Central memory CD8-positive, alpha-beta T cell (primary cell): ENCODE measurements at regions not wholly inside any gene's neighbourhood (a gene's known extent, or its start where the extent isn't known, plus 50 kb on each side); places are given as distances from the start of the nearest gene placed in this dataset.

ENCODE experiments used
- ATAC-seq: fragments of 150-1000 bp; cut with Tn5 transposase; replicated peaks from 2 replicates; pipeline ENCODE4 v1.10.0; 2022; ENCODE audit warnings: mild to moderate bottlenecking, moderate FRiP score, moderate number of reproducible peaks; ENCODE audit not compliant: poor library complexity, severe bottlenecking; ENCODE audit errors: extremely low read depth
- DNase-seq, 2 donors: peaks; one replicate each; pipeline ENCODE4 v3.0.0; 2021; ENCODE audit warnings: low spot score in 2 of 2
- H3K27ac Mint-ChIP-seq: one replicate; pipeline ENCODE4 v1.8.0; 2022; ENCODE audit warnings: low read depth, mild to moderate bottlenecking, moderate library complexity, mixed read lengths
- H3K27me3 Mint-ChIP-seq: one replicate; pipeline ENCODE4 v1.8.0; 2022; ENCODE audit warnings: mixed read lengths
- H3K36me3 Mint-ChIP-seq: one replicate; pipeline ENCODE4 v1.8.0; 2022; ENCODE audit warnings: mild to moderate bottlenecking, moderate library complexity, mixed read lengths; ENCODE audit not compliant: insufficient read depth
- H3K4me1 Mint-ChIP-seq: one replicate; pipeline ENCODE4 v1.8.0; 2022; ENCODE audit warnings: mixed read lengths
- H3K4me3 Mint-ChIP-seq: one replicate; pipeline ENCODE4 v1.8.0; 2022; ENCODE audit warnings: mild to moderate bottlenecking, moderate library complexity, mixed read lengths
- H3K9me3 Mint-ChIP-seq: one replicate; pipeline ENCODE4 v1.8.0; 2022; ENCODE audit warnings: mixed read lengths

DNA sequence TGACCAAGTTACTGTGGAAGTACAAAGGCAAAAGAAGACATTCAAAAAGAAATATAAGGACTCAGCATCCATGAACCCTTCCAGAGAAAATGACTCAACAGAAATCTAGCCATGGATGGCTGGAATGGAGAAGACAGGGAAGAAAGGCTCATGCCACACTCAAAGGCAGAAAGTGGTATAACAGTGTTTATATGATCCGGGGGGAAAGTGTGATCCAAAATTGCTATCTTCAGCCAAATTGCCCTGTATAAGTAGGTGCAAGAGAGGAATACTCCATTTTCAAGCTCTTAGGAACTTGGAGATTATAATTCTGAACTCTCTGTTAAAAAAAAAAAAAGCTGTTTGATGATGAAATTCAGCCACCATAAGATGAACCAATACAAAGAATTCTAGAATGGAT lies 81.8 kb upstream of the TENM4 start:
- DNase-seq (no peak), ATAC-seq (no peak)
- no peaks in the 10 kb centered on the region for H3K36me3 Mint-ChIP-seq
- peaks cover 36% of the 10 kb centered on the region for H3K9me3 Mint-ChIP-seq
- no peaks in the 10 kb centered on the region for H3K4me1 Mint-ChIP-seq
- no peak overlapping the region for H3K27ac Mint-ChIP-seq
- H3K27me3 Mint-ChIP-seq, result no peaks in the 10 kb centered on the region
- H3K4me3 Mint-ChIP-seq, result no peak overlapping the region

DNA sequence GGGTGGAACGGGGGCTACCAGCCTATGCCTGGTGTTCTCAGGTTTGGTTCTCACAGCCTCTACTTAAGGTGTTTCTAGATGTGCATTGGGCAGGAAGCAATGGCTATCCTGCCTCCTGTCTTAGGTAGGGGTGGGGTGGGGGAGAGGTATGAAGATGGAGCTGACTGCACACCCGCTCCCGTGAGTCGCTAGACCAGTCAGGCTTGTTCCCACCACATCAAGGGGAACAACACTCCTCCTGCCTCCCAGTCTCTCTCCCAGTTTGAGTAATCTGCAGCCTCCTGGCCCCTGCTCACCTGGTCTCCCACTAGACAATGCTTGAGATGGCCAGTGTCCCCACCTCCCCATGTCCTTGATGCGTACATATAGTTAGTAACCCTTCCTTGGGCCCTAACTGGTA lies 79.3 kb upstream of the TENM4 start:
- Mint-ChIP-seq H3K9me3 (peaks cover 31% of the 10 kb centered on the region), H3K4me3 (no peak overlapping the region), H3K27ac (no peak overlapping the region), H3K27me3 (no peaks in the 10 kb centered on the region), H3K36me3 (no peaks in the 10 kb centered on the region), H3K4me1 (no peaks in the 10 kb centered on the region)
- no peak for DNase-seq
- no peak for ATAC-seq

DNA sequence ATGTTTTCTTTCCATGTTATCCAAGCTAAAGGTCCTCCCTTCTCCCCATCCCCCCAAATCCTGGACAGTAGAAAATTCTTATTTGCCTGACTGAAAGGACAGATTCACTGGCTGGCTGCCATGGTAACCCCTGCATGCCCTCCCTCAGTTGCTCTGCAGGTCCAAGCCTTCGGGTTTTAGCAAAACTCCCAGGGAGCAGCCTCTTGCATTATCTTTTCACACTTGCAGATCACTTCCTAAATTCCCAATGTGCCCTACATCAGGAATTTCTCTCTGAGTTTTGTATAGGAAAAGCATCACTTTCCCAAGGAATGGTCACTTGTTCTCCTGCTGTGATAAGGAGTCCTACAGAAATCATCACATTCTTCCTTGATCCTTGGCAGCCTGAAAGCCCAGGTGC lies 75.0 kb upstream of the TENM4 start:
- Mint-ChIP-seq H3K27ac (no peak overlapping the region), H3K9me3 (peaks cover 20% of the 10 kb centered on the region), H3K36me3 (no peaks in the 10 kb centered on the region), H3K27me3 (no peaks in the 10 kb centered on the region), H3K4me1 (no peaks in the 10 kb centered on the region), H3K4me3 (no peak overlapping the region)
- DNase-seq (no peak), ATAC-seq (no peak)

- no peaks in the 10 kb centered on the region for H3K27me3 Mint-ChIP-seq
- ATAC-seq (no peak), DNase-seq (no peak)
- H3K4me1 Mint-ChIP-seq, result no peaks in the 10 kb centered on the region
- no peaks in the 10 kb centered on the region for H3K36me3 Mint-ChIP-seq
- no peak overlapping the region for H3K27ac Mint-ChIP-seq
- no peak overlapping the region for H3K4me3 Mint-ChIP-seq
- peaks cover 12% of the 10 kb centered on the region for H3K9me3 Mint-ChIP-seq
These were observed 73.9 kb upstream of the TENM4 start for GRCh38 chr11:79514695-79515094.

GRCh38 chr11:79514290-79514689 lies 73.5 kb upstream of the TENM4 start:
- ATAC-seq (no peak), DNase-seq (no peak)
- Mint-ChIP-seq H3K27ac (no peak overlapping the region), H3K4me3 (no peak overlapping the region), H3K36me3 (no peaks in the 10 kb centered on the region), H3K4me1 (no peaks in the 10 kb centered on the region), H3K9me3 (peaks cover 12% of the 10 kb centered on the region), H3K27me3 (no peaks in the 10 kb centered on the region)

GRCh38 chr11:79512706-79513469 lies 72.1 kb upstream of the TENM4 start:
- Mint-ChIP-seq H3K4me3 (no peak overlapping the region), H3K9me3 (peaks cover 5% of the 10 kb centered on the region), H3K27ac (no peak overlapping the region), H3K27me3 (no peaks in the 10 kb centered on the region), H3K4me1 (no peaks in the 10 kb centered on the region), H3K36me3 (no peaks in the 10 kb centered on the region)
- DNase-seq, result no peak
- ATAC-seq, result no peak

DNA sequence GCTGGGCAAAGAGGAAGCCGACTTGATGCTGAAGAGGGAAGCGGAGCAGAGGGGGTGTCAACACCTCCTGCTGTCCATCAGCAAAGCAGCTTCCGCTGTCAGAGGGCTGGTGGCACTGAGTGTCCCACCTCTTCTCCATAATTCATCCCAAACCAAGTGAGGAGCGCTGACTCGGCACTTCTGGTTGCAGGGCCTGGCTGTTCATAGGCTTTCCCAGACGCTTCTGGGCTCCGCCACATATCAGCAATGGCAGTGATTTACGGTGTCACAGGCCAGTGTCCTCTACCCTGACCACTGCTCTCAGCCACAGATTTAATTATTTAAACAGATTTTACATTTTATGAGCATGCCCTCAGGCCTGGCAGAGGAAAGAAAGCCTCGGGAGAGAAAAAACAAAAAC lies 70.1 kb upstream of the TENM4 start:
- Mint-ChIP-seq H3K36me3 (no peaks in the 10 kb centered on the region), H3K27me3 (no peaks in the 10 kb centered on the region), H3K4me1 (no peaks in the 10 kb centered on the region), H3K9me3 (peaks cover under 1% of the 10 kb centered on the region), H3K27ac (no peak overlapping the region), H3K4me3 (no peak overlapping the region)
- ATAC-seq (no peak), DNase-seq (no peak)

DNA sequence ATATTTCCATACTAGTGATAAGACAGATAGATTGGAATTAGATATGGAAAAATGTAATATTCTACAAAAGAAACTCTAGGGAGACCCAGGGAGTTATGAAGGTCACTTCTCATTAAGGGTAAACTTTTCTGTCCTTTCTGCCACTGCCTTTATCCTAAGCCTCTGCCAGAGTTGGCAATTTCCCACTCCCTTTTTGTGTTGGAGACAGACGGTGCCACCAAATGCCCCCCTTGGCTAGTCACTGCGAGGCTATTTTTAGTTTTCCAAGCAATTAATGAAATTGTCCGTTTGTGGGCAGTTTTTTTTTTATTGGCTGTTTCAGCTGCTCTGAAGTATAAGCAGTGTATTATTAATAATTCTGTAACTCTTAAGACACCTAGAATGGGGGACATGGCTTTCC lies 67.6 kb upstream of the TENM4 start:
- Mint-ChIP-seq H3K27ac (no peak overlapping the region), H3K36me3 (no peaks in the 10 kb centered on the region), H3K9me3 (peaks cover 5% of the 10 kb centered on the region), H3K4me1 (no peaks in the 10 kb centered on the region), H3K27me3 (no peaks in the 10 kb centered on the region), H3K4me3 (no peak overlapping the region)
- DNase-seq (no peak), ATAC-seq (no peak)

DNA sequence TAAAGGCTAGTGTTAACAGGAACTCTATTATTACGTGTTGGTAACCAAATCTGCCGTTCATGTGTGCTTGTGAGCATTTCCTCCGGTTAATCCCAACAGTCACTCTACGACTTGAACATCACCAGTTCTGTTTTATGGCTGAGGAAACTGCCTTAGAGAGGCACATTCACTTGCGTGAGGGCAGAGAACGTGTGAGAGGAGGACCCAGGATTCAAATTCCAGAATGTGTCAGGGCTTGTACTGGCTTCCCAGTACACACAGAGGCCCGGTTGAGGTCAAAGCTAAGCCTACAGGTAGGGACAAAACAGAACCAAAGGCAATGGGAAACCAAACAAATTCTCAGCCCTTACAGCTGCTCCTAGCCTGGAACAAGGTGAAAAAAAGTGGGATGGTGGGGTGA lies 66.9 kb upstream of the TENM4 start:
- peaks cover 5% of the 10 kb centered on the region for H3K9me3 Mint-ChIP-seq
- DNase-seq (no peak), ATAC-seq (no peak)
- H3K4me3 Mint-ChIP-seq, result no peak overlapping the region
- no peaks in the 10 kb centered on the region for H3K27me3 Mint-ChIP-seq
- H3K36me3 Mint-ChIP-seq, result no peaks in the 10 kb centered on the region
- no peaks in the 10 kb centered on the region for H3K4me1 Mint-ChIP-seq
- H3K27ac Mint-ChIP-seq, result no peak overlapping the region

DNA sequence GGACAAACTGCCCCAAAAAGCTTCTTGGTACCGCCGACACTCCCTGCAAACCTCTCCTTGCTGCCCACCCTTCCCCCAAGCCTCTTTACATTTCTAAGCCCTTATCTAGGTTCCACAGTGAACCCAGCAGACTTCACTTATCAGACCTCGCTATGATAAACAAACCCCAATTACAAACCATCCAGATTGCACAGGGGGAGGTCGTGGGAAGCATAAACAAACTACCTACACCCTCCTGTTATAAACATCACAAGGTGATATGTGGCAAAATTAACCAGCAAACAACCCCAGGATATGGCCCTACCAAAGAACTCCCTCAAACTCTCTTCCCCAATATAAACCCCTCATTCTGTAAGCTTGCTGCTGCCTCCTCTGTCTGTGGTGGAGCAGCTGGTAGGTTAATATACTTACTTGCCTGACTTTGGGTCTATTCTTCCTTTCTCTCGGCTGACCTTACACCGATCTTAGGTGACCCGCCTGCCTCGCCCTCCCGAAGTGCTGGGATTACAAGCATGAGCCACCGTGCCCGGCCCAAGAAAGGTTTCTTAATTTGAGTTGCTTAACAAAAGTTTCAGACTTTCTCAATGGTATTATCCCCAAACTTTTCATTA lies 66.0 kb upstream of the TENM4 start:
- H3K27me3 Mint-ChIP-seq, result no peaks in the 10 kb centered on the region
- H3K9me3 Mint-ChIP-seq, result peaks cover 5% of the 10 kb centered on the region
- no peaks in the 10 kb centered on the region for H3K4me1 Mint-ChIP-seq
- no peak overlapping the region for H3K4me3 Mint-ChIP-seq
- DNase-seq, result no peak
- H3K27ac Mint-ChIP-seq, result no peak overlapping the region
- no peak for ATAC-seq
- no peaks in the 10 kb centered on the region for H3K36me3 Mint-ChIP-seq

GRCh38 chr11:79506124-79506523 lies 65.3 kb upstream of the TENM4 start:
- ATAC-seq (no peak), DNase-seq (no peak)

GRCh38 chr11:79503028-79503427 lies 62.2 kb upstream of the TENM4 start:
- Mint-ChIP-seq H3K9me3 (peaks cover 5% of the 10 kb centered on the region), H3K27me3 (no peaks in the 10 kb centered on the region), H3K36me3 (no peaks in the 10 kb centered on the region), H3K4me1 (no peaks in the 10 kb centered on the region), H3K4me3 (no peak overlapping the region), H3K27ac (no peak overlapping the region)
- ATAC-seq (no peak), DNase-seq (no peak)

More at GRCh38 chr11:79506124-79506523, 65.3 kb upstream of the TENM4 start:
- Mint-ChIP-seq H3K27ac (no peak overlapping the region), H3K36me3 (no peaks in the 10 kb centered on the region), H3K4me1 (no peaks in the 10 kb centered on the region), H3K27me3 (no peaks in the 10 kb centered on the region), H3K4me3 (no peak overlapping the region), H3K9me3 (peaks cover 5% of the 10 kb centered on the region)

DNA sequence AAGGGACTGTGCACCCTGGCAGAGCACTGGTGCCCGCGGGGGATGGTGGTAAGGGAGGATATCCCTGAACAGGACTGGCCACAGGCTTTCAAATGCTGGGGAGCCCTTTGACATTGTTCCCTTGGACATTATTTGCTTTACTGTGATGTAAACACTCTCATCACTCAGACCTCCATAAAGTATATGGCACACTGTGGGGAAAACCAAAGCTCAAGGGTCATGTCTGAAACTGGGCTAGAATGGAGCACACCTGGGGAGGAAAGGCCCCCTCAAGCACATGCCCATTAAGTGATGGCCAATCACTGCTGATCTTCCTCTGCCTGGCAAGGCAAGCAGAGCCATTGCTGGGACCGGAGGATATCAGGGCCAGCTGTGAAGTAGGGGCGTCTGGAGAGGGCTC lies 60.9 kb upstream of the TENM4 start:
- Mint-ChIP-seq H3K27me3 (no peaks in the 10 kb centered on the region), H3K36me3 (no peaks in the 10 kb centered on the region), H3K4me1 (no peaks in the 10 kb centered on the region), H3K9me3 (peaks cover 11% of the 10 kb centered on the region), H3K4me3 (no peak overlapping the region), H3K27ac (no peak overlapping the region)
- DNase-seq (no peak), ATAC-seq (no peak)
